Skeletal muscle satellite cell (primary cell): ENCODE measurements at regions not wholly inside any gene's neighbourhood (a gene's known extent, or its start where the extent isn't known, plus 50 kb on each side); places are given as distances from the start of the nearest gene placed in this dataset.

Experiments
- H3K27me3 ChIP-seq: 2 replicates; pipeline ENCODE4 v1.7.0; 2013; ENCODE audit warnings: low read length; ENCODE audit not compliant: control insufficient read depth, insufficient read depth
- H3K36me3 ChIP-seq: 2 replicates; pipeline ENCODE4 v1.7.0; 2013; ENCODE audit warnings: mild to moderate bottlenecking, control low read depth, low read length; ENCODE audit not compliant: insufficient read depth
- H3K4me1 ChIP-seq: 2 replicates; pipeline ENCODE4 v1.7.0; 2013; ENCODE audit warnings: low read length; ENCODE audit not compliant: control insufficient read depth, insufficient read depth
- H3K4me2 ChIP-seq: 2 replicates; pipeline ENCODE4 v1.7.0; 2013; ENCODE audit warnings: mild to moderate bottlenecking, low read length
- H3K4me3 ChIP-seq: 2 replicates; pipeline ENCODE4 v1.7.0; 2013; ENCODE audit warnings: low read length
- H3K9ac ChIP-seq: 2 replicates; pipeline ENCODE4 v1.7.0; 2013; ENCODE audit warnings: mild to moderate bottlenecking, low read depth, low read length, moderate library complexity
- H3K9me3 ChIP-seq: replicated peaks from 2 replicates; pipeline ENCODE4 v1.7.0; 2013; ENCODE audit warnings: mild to moderate bottlenecking, control low read depth, low read length

DNA sequence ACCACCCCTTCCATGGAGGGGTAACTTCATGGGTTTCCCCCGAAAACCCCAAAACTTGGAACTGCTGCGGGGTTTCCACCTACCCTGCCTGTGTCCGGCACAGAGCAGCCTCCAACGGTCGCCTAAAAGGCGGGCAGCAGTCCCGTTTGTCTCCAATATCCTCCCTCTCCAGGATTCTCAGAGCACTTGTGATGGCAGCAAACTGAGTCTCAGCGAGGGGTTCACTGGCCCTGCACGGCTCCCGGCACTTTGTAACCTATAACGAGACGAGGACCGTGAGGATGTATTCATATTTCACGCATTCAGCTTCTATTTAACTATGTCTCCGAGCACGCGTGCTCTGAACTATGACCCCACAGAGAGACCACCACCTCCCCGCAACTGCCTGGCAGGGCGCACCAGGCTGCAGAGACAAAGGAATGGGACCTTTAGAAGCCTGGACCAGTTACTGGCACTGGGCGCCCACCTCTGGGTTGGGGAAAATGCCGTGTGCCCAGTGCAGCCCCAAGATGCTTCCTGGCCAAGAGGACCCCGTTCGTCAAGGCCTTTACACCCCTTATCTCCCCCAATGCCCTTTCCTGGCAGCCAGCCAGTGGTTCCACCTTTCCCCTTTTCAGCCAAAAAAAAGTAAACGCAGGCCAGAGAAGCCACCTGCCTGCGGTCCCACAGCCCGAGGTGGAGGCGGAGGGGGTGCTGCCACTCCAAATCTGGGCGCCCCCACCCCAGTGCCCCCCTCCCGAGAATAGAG lies 173.1 kb upstream of the RTL1 start:
- H3K4me2 ChIP-seq = peak overlapping the region; percentile 70
- no peaks in the 10 kb centered on the region for H3K36me3 ChIP-seq
- no peak overlapping the region for H3K4me3 ChIP-seq
- H3K9ac ChIP-seq = no peak overlapping the region
- no peaks in the 10 kb centered on the region for H3K9me3 ChIP-seq
- peaks cover 30% of the 10 kb centered on the region for H3K27me3 ChIP-seq
- peaks cover 48% of the 10 kb centered on the region for H3K4me1 ChIP-seq

DNA sequence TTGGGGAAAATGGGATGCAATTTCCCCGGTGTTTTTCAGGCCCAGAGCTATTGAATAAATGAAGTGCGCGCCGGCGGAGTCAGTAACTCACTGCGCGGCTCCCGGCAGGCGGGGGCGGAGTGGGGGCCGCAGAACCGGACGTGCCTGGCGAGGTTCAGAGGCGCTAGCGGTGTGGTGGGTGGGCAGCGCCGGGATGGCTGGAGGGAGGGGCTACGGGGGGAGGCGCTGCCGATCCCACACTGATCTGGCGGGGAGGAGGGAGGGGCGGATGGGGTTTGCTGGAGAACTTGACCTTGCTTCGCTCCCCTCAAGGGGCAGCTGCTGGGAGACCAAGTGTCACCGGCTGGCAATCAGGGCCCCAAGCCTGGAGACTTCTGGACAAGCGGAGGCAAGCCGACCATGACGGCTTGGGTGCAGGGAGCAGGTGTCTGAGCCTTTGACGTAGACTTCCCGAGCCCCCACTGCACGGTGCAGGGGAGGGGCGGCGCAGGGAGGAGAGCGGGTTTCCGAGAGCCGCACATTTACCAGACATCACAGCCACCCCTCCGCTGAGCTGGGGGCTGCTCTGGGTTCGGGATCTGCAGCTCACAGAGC lies 174.1 kb upstream of the RTL1 start:
- Histone ChIP-seq H3K4me2 (peak overlapping the region; percentile 70), H3K27me3 (peaks cover 36% of the 10 kb centered on the region), H3K4me1 (peaks cover 38% of the 10 kb centered on the region), H3K9ac (no peak overlapping the region), H3K4me3 (peak overlapping the region; percentile 37), H3K9me3 (no peaks in the 10 kb centered on the region), H3K36me3 (no peaks in the 10 kb centered on the region)

DNA sequence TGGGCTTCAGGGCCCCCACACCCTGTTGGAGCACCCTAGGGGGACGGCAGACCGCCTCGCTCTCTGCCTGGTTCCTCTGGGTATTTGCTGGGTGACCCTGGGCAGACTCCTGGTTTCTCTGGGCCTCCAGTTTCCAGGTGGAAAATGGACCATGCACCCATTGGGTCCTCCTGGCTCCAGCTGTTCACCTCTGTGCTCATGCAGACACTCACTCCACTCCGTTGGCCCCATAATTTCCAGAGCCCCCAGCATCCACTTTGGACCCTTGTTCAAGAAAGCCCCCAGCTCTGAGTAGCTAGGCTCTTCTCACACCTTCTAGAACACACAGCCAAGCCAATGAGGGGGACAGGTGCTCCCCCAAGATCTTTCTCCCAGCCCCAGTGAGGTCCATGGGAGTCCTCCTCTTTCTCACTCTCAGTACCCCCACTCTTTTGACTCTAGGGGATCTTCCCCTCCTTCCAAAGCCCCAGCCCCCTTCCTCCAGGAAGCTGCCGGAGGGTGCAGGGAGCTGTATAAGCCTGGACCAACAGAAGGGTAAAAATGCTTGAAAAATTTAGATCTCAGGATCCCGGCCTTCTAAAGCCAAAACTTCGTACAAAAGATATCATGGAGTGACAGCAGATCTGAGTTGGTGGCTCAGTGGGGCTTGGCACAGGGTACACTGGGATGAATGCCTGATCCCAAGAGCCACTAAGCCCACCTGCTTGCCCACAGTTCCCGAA lies 174.8 kb upstream of the RTL1 start:
- Histone ChIP-seq H3K4me2 (no peak overlapping the region), H3K9ac (no peak overlapping the region), H3K4me1 (peaks cover 31% of the 10 kb centered on the region), H3K27me3 (peaks cover 36% of the 10 kb centered on the region), H3K4me3 (no peak overlapping the region), H3K9me3 (no peaks in the 10 kb centered on the region), H3K36me3 (no peaks in the 10 kb centered on the region)

DNA sequence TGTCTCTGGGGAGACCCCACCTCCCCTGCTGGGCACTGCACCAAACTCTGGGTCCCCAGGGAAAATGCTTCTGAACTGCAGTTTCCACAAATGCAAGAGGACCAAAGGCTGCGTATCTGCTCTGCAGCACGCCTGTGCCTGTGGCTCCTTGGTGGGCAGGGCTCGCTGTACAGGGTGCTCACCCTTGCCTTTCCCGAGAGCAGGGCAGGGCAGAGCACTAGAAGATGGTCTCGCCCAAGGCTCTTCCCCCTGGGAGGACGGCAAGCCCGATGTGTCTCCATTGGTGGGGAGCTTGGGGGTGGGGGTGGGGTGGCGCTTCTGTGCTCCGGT lies 175.3 kb upstream of the RTL1 start:
- H3K27me3 ChIP-seq = peaks cover 36% of the 10 kb centered on the region
- H3K4me2 ChIP-seq = no peak overlapping the region
- peaks cover 26% of the 10 kb centered on the region for H3K4me1 ChIP-seq
- H3K9ac ChIP-seq = no peak overlapping the region
- H3K9me3 ChIP-seq = no peaks in the 10 kb centered on the region
- H3K4me3 ChIP-seq = no peak overlapping the region
- H3K36me3 ChIP-seq = no peaks in the 10 kb centered on the region

DNA sequence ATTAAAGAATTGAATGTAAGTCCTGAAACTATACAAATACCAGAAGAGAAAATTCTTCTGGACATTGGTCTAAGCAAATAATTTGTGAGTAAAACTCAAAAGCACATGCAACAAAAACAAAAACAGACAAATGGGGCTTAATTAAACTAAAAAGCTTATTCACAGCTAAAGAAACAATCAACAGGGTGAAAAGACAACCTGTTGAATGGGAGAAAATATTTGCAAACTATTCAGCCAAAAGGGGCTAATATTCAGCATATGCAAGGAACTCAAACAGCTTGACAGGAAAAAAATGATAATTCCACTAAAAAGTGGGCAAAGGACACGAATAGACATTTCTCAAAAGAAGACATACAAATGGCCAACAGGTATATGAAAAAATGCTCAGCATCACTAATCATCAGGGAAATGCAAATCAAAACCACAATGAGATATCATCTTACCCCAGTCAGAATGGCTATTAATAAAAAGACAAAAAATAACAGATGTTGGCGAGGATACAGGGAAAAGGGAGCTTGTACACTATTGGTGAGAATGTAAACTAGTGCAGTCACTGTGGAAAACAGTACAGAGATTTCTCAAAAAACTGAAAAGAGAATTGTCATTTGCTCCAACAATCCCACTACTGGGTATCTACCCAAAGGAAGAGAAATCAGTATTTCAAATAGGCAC lies 177.5 kb upstream of the RTL1 start:
- Histone ChIP-seq H3K9ac (no peak overlapping the region), H3K27me3 (peaks cover 36% of the 10 kb centered on the region), H3K4me3 (no peak overlapping the region), H3K9me3 (no peaks in the 10 kb centered on the region), H3K4me2 (no peak overlapping the region), H3K36me3 (no peaks in the 10 kb centered on the region), H3K4me1 (peaks cover 14% of the 10 kb centered on the region)

- no peaks in the 10 kb centered on the region for H3K36me3 ChIP-seq
Measured at GRCh38 chr14:101082036-101082435, 178.5 kb upstream of the RTL1 start.

DNA sequence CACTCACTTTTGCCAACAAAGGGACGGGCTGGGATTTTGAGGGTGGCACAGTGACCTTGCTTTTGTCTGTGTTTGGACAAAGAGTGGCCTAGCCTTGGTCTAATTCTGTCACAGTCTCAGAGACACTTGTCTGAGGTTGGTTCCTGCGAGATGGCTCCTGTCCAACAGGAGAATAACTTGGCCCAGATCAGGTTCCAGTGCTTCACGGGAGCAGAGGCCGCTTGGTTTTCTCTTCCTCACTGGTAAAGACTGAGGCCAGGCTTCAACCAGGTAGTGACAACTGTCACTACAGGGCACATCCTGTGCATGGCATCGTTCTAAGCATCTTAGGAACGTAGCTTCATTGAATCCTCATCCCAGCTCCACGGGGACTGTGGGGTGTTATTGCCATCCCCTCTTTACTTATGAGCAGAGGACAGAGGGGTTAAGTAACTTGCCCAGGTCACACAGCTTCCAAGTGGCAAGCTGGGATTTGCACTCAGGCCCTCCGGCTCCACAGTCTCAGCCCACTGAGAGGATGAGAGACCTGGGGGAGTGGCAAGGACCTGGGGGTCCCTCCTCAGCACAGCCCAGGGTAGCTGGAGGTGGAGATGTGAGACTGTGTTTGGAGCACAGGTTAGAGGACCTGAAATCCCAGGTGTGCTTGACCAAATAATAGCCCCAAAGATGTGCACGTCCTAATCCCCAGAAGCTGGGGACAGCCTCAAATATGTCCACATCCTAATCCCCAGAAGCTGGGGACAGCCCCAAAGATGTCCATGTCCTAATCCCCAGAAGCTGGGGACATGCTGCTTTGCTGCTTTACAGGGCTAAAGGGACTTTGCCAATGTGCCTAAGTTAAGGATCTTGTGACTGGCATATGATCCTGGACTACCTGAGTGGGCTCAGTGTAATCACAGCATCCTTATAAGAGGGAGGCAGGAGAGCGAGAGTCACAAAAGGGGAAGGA lies 179.2 kb upstream of the RTL1 start:
- peaks cover 2% of the 10 kb centered on the region for H3K4me1 ChIP-seq
- H3K9ac ChIP-seq = no peak overlapping the region
- H3K9me3 ChIP-seq = no peaks in the 10 kb centered on the region
- no peaks in the 10 kb centered on the region for H3K36me3 ChIP-seq
- no peak overlapping the region for H3K4me3 ChIP-seq
- H3K27me3 ChIP-seq = peaks cover 25% of the 10 kb centered on the region
- H3K4me2 ChIP-seq = no peak overlapping the region

More at GRCh38 chr14:101082036-101082435, 178.5 kb upstream of the RTL1 start:
- Histone ChIP-seq H3K9ac (no peak overlapping the region), H3K27me3 (peaks cover 28% of the 10 kb centered on the region), H3K4me2 (no peak overlapping the region), H3K9me3 (no peaks in the 10 kb centered on the region), H3K4me3 (no peak overlapping the region), H3K4me1 (peaks cover 8% of the 10 kb centered on the region)

DNA sequence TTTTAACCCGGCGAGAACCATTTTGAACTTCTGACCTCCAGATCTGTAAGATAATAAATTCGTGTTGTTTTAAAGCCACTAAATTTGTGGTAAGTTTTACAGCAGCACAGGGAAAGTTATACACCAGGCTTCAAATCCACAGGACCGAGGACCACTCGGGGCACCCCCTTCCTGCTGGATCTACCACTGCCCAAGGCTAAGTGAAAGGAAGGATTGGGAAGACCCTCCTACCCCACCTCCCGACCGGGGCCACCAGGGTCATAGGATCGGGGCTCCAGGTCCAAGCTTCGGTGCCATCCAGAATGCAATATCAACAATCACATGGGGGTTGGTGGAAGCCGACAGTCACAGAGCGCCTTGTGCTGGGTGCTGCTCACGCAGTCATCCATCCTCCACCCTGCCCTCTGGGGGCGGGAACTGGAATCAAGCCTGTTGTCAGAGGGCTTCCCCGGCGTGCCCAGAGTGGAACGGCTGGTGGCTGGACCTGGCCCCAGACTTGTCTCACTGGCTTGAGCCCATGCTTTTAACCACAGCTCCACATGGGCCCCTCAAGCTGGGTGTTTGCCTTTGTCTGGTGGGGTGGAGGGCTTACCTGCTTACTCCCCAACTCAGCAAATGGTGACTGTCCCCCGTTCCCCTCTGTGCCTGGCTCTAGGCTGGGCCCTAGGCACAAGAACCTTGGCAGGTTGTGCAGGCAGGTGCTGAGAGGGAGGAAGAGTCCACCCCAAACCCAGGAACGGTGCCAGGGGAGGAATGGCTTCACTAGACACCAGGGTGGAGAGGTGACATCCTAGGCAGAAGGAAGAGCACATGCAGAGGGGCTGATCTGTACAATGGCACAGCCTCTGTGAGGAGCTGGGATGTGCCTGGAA lies 180.3 kb upstream of the RTL1 start:
- no peaks in the 10 kb centered on the region for H3K9me3 ChIP-seq
- H3K4me3 ChIP-seq = no peak overlapping the region
- H3K36me3 ChIP-seq = no peaks in the 10 kb centered on the region
- peaks cover 23% of the 10 kb centered on the region for H3K27me3 ChIP-seq
- no peaks in the 10 kb centered on the region for H3K4me1 ChIP-seq
- no peak overlapping the region for H3K4me2 ChIP-seq
- H3K9ac ChIP-seq = no peak overlapping the region

GRCh38 chr14:101084436-101084826 lies 180.9 kb upstream of the RTL1 start:
- Histone ChIP-seq H3K9ac (no peak overlapping the region), H3K36me3 (no peaks in the 10 kb centered on the region), H3K4me3 (no peak overlapping the region), H3K4me1 (no peaks in the 10 kb centered on the region), H3K4me2 (no peak overlapping the region), H3K27me3 (peaks cover 23% of the 10 kb centered on the region), H3K9me3 (no peaks in the 10 kb centered on the region)

- peaks cover 5% of the 10 kb centered on the region for H3K27me3 ChIP-seq
- H3K9me3 ChIP-seq = no peaks in the 10 kb centered on the region
- no peak overlapping the region for H3K4me2 ChIP-seq
- H3K4me3 ChIP-seq = no peak overlapping the region
- no peak overlapping the region for H3K9ac ChIP-seq
- no peaks in the 10 kb centered on the region for H3K4me1 ChIP-seq
- H3K36me3 ChIP-seq = no peaks in the 10 kb centered on the region
Measured at GRCh38 chr14:101086926-101087325, 183.4 kb upstream of the RTL1 start.
